Stimulated activated CD4-positive, alpha-beta T cell treated with anti-CD3 and anti-CD28 coated beads, Interleukin-12 subunit alpha, Interleukin-12 subunit beta, amount 100 ng/mL, for 48 hours (primary cell): ENCODE measurements at regions not wholly inside any gene's neighbourhood (a gene's known extent, or its start where the extent isn't known, plus 50 kb on each side); places are given as distances from the start of the nearest gene placed in this dataset.
"Not testable (repeated sequence)": the region's sequence is repeated elsewhere in the genome, so short reads cannot be mapped to it uniquely, and the experiment has no call there.

Experiments
- DNase-seq, 3 donors: peaks; one replicate each; pipeline ENCODE4 v3.0.0-alpha.2; 2020; ENCODE audit warnings: low read depth in 2 of 3, low spot score in 1 of 3

GRCh38 chr13:82096256-82096655 is 1755.3 kb upstream of the SPRY2 start:
- no peak for DNase-seq

GRCh38 chr13:82092312-82092711 is 1751.4 kb upstream of the SPRY2 start:
- no peak for DNase-seq

GRCh38 chr13:82088781-82089180 is 1747.9 kb upstream of the SPRY2 start:
- no peak for DNase-seq

- no peak for DNase-seq
These were observed 1735.6 kb upstream of the SPRY2 start for GRCh38 chr13:82076496-82076895.

GRCh38 chr13:82070416-82070815 is 1729.5 kb upstream of the SPRY2 start:
- no peak for DNase-seq

GRCh38 chr13:82062772-82063171 is 1721.8 kb upstream of the SPRY2 start:
- DNase-seq = no peak

GRCh38 chr13:82058364-82058763 is 1717.4 kb upstream of the SPRY2 start:
- DNase-seq = no peak

- DNase-seq = not testable (repeated sequence)
These were observed 1704.4 kb upstream of the SPRY2 start for GRCh38 chr13:82045316-82045715.

GRCh38 chr13:82036602-82037001 is 1695.7 kb upstream of the SPRY2 start:
- DNase-seq = no peak

- no peak for DNase-seq
These were observed 1670.4 kb upstream of the SPRY2 start for GRCh38 chr13:82011355-82011754.

- DNase-seq = no peak
These were observed 1669.9 kb upstream of the SPRY2 start for GRCh38 chr13:82010780-82011179.

- DNase-seq = no peak
These were observed 1661.8 kb upstream of the SPRY2 start for GRCh38 chr13:82002710-82003109.

GRCh38 chr13:81995316-81995715 is 1654.4 kb upstream of the SPRY2 start:
- DNase-seq = no peak

GRCh38 chr13:81990652-81991051 is 1649.7 kb upstream of the SPRY2 start:
- no peak for DNase-seq

- DNase-seq = no peak
These were observed 1647.6 kb upstream of the SPRY2 start for GRCh38 chr13:81988567-81988966.

GRCh38 chr13:81987677-81988357 is 1646.9 kb upstream of the SPRY2 start:
- DNase-seq = no peak

GRCh38 chr13:81987159-81987558 is 1646.2 kb upstream of the SPRY2 start:
- DNase-seq = no peak

- DNase-seq = no peak
These were observed 1645.4 kb upstream of the SPRY2 start for GRCh38 chr13:81986308-81986707.

GRCh38 chr13:81957121-81957520 is 1616.2 kb upstream of the SPRY2 start:
- DNase-seq = no peak

- DNase-seq = no peak
These were observed 1589.1 kb upstream of the SPRY2 start for GRCh38 chr13:81929988-81930387.

- DNase-seq = no peak
These were observed 1586.4 kb upstream of the SPRY2 start for GRCh38 chr13:81927347-81927746.

- DNase-seq = no peak
These were observed 1576.9 kb upstream of the SPRY2 start for GRCh38 chr13:81917810-81918209.

- DNase-seq = no peak
These were observed 1575.5 kb upstream of the SPRY2 start for GRCh38 chr13:81916461-81916860.
